GM19099 (cell line): ENCODE measurements at regions not wholly inside any gene's neighbourhood (a gene's known extent, or its start where the extent isn't known, plus 50 kb on each side); places are given as distances from the start of the nearest gene placed in this dataset.

ENCODE experiments used
- POLR2A ChIP-seq: IDR thresholded peaks from 3 replicates; pipeline ENCODE4 v1.6.1; 2011; ENCODE audit warnings: low read depth; ENCODE audit not compliant: insufficient read length; ENCODE audit errors: extremely low read depth

DNA sequence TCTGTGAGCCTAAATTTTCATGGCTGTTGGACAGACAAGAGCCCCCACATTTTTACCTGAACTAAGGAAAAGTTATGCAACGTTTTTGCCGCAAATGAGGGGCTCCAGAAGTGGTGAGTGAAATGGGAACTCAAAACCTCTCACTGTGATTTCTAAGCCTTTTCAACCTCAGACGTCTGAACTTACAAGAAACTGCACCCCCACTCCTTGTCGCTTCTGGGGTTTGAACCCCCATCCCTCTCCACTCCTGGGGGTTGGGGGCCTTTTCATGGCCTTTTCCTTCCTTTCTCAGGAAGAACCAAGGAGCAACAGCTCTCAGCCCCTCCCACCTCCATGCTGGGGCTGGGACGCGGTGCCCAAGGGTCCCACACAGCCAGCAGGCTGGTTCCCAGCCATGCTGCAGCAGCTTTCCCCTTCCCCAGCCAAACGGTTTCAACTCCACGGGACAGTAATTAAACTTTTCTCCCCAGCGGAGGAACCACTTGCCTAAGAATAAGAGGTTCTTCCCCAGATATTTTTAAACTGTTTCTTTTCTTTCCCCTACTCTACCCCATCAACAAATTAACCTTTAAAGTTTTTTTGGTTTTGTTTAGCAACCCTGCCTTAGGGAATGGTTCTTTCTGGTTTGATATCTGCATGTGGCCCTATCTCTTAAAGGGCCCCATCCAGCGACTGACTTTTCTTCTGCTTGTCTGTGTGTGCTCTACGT is 387.6 kb upstream of the CBLB start:
- TF ChIP-seq POLR2A, result no peak

- TF ChIP-seq POLR2A, result no peak
These were observed 388.4 kb upstream of the CBLB start for GRCh38 chr3:106257172-106257571.

DNA sequence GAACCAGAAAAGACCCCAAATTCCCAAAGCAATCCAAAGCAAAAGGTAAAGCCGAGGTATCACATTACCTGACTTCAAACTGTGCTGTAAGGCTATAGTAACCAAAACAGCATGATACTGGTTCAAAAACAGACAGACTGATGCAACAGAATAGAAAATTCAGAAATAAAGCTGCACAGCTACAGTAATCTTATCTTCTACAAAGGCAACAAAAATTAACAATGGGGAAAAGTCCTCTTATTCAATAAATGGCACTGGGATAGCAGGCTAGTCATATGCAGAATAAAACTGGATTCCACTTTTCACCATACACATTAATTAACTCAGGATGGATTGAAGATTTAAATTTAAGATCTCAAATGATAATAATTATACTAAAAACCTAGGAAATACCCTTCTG is 392.6 kb upstream of the CBLB start:
- no peak for TF ChIP-seq POLR2A

GRCh38 chr3:106261915-106262683 is 393.3 kb upstream of the CBLB start:
- no peak for TF ChIP-seq POLR2A

- TF ChIP-seq POLR2A, result no peak
These were observed 394.2 kb upstream of the CBLB start for GRCh38 chr3:106263011-106263410.

- TF ChIP-seq POLR2A, result no peak
These were observed 394.7 kb upstream of the CBLB start for GRCh38 chr3:106263546-106263945.

DNA sequence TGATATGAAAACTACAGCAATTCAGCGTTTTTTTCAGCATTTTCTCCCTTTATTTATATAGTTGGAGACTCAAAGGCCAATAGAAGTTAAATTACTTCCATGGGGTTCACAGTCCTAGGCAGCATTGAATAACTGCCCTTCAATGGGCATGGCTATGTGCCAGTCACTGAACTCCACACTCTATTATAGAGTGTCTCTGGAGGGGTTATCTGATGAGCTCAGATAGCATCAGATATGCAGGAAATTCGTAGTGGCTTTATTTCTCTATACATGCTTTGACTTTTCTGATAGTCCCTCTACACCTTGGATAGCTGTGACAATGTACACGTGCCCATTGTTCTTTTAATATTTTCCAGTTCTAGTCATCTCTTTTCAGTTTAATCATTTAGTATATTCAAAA is 396.9 kb upstream of the CBLB start:
- no peak for TF ChIP-seq POLR2A

DNA sequence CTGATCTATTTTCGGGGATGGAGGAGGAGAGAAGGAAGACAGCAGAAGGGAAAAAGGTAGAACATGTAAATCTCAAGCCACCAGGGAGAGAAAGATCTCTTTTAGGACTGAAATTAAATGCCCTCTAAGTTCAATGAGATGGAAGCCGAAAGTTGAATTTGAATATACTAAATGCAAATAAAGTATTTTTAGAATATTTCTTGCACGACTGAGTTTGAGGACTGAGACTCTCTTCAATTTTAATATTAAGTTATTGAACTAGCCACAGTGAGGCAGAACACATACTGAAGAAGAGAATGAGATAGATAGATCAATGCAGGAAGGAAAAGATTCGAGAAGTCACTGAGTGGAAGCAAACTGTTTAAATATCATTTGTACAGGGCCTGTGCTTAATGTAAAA is 399.9 kb upstream of the CBLB start:
- TF ChIP-seq POLR2A, result no peak

GRCh38 chr3:106272302-106272701 is 403.5 kb upstream of the CBLB start:
- no peak for TF ChIP-seq POLR2A

DNA sequence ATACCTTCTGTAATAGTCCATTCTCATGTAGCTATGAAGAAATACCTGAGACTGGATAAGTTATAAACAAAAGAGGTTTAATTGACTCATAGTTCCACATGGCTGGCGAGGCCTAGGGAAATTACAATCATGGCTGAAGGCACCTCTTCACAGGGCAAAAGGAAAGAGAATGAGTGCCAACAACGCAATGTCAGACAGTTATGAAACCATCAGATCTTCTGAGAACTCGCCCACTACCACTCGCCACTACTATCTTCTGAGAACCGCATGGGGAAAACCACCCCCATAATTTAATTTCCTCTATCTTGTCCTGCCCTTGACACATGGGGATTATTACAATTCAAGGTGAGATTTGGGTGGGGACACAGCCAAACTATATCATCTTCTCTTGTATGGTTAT is 406.8 kb upstream of the CBLB start:
- TF ChIP-seq POLR2A, result no peak

DNA sequence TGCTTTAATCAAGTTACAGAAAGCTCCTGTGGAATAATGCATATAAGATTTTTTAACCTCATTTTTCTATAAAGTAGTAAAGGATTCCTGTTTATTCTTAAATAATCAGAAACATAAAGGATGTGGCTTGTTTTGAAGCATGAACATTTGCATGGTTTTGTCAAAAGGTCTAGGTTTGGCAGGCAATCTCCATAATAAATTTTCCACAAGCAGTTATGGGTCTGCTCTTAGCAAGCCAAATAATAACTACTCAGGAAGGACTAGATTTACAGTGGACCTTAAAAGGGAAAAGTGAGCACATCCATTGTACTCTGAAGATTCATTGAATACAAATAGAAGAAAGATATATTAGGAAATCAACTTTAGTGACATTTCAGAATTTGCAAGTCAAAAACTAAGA is 407.3 kb upstream of the CBLB start:
- no peak for TF ChIP-seq POLR2A

DNA sequence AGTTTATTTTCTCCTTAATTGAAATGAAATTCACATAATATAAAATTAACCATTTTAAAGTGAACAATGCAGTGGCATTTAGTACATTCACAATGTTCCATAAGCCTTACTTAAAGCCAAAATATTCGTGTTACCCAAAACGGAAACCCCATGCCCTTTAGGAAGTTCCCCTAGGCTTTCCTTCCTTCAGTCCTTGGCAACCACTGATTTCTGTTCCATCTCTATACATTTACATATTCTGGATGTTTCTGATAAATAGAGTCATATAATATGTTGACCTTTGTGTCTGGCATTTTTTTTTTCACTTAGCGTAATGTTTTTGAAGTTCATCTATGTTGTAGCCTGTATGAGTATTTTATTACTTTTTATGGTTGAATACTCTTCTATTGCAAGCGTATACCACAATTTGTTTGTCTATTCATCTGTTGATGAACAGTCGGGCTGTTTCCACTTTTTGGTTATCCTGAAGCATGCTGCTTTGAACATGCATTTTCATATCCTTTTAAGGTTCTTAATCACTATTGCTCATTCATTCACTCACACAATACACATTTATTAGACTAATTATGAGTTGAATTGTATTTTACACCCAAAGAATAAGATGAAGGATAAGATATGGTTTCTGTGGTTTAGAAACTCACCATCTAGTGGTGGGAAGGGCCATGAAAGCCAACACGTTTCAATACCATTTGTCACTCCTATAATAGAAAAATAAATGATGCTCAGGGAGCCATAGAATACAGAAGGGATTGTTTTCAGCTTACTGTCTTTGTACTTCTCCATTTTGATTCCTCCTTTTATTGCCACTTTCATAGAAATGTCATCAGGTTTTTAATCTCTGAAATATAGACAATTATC is 408.2 kb upstream of the CBLB start:
- TF ChIP-seq POLR2A, result no peak

GRCh38 chr3:106277731-106278130 is 408.9 kb upstream of the CBLB start:
- no peak for TF ChIP-seq POLR2A

GRCh38 chr3:106281221-106281620 is 412.4 kb upstream of the CBLB start:
- TF ChIP-seq POLR2A, result no peak

GRCh38 chr3:106282943-106283342 is 414.1 kb upstream of the CBLB start:
- no peak for TF ChIP-seq POLR2A
